NB4 (cell line): ENCODE measurements at regions not wholly inside any gene's neighbourhood (a gene's known extent, or its start where the extent isn't known, plus 50 kb on each side); places are given as distances from the start of the nearest gene placed in this dataset.
"Not testable (repeated sequence)": the region's sequence is repeated elsewhere in the genome, so short reads cannot be mapped to it uniquely, and the experiment has no call there.

Experiments used
- CTCF ChIP-seq: IDR thresholded peaks from one replicate; pipeline ENCODE4 v1.5.1; 2012; ENCODE audit warnings: low read depth, low read length
- MAX ChIP-seq: IDR thresholded peaks from 2 replicates; pipeline ENCODE4 v1.6.1; 2011; ENCODE audit warnings: low read depth, low read length
- MYC ChIP-seq: IDR thresholded peaks from 2 replicates; pipeline ENCODE4 v1.6.1; 2011; ENCODE audit warnings: low read depth, low read length
- POLR2A ChIP-seq: IDR thresholded peaks from 2 replicates; pipeline ENCODE4 v1.6.1; 2011; ENCODE audit warnings: mild to moderate bottlenecking; ENCODE audit not compliant: insufficient read length; ENCODE audit errors: extremely low read depth

GRCh38 chr21:6095304-6095703 is 4426.1 kb upstream of the TPTE start:
- TF ChIP-seq POLR2A, CTCF, MAX, MYC: not testable (repeated sequence)
